GM12878 (cell line): ENCODE measurements at regions not wholly inside any gene's neighbourhood (a gene's known extent, or its start where the extent isn't known, plus 50 kb on each side); places are given as distances from the start of the nearest gene placed in this dataset.

Source experiments
- ATAC-seq: fragments of 200-7000 bp; cut with Tn5 transposase; 3 replicates; pipeline ENCODE4 v1.9.1; 2020; ENCODE audit warnings: mild to moderate bottlenecking, moderate library complexity
- BruUV-seq: library from RNA; stranded (reverse); fragments of 400-500 nt; replicated peaks from 2 replicates; lab custom pipeline; 2021; lab: Mats Ljungman, UMichigan
- CTCF ChIA-PET: fragments of 300-600 bp; sonication (Branson Sonifier 250); formaldehyde crosslinking; extraction: SDS; loops from one replicate; lab custom pipeline; 2021; ENCODE audit warnings: inconsistent platforms; lab: Yijun Ruan, JAX
- POLR2A ChIA-PET: fragments of 350-600 bp; formaldehyde crosslinking; extraction: SDS; loops from one replicate; lab custom pipeline; 2021; ENCODE audit warnings: inconsistent platforms; lab: Charles Lee
- RAD21 ChIA-PET: fragments of 300-600 bp; sonication (Branson Sonifier 250); formaldehyde crosslinking; loops from one replicate; lab custom pipeline; 2023; ENCODE audit warnings: antibody characterized with exemption; ENCODE audit not compliant: unreplicated experiment; lab: Charles Lee
- SMC1A ChIA-PET: fragments of 300-600 bp; sonication (Branson Sonifier 250); formaldehyde crosslinking; loops from one replicate; lab custom pipeline; 2023; ENCODE audit not compliant: unreplicated experiment, uncharacterized antibody; lab: Charles Lee
- DNase-seq: peaks from one replicate; pipeline ENCODE4 v3.0.0-alpha.2; 2011; ENCODE audit warnings: low read depth, low spot score
- FAIRE-seq: peaks from 3 replicates; lab custom pipeline; 2011; peaks lifted over from hg19 to GRCh38; lab: Jason Lieb, UNC
- H2AFZ ChIP-seq: 2 replicates; pipeline ENCODE4 v1.6.0; 2011; ENCODE audit warnings: low read depth, low read length, control low read depth; ENCODE audit not compliant: control insufficient read depth
- H3K27ac ChIP-seq: 2 replicates; pipeline ENCODE4 v1.5.1; 2011; ENCODE audit warnings: control low read depth; ENCODE audit not compliant: control insufficient read depth, insufficient read depth
- H3K27me3 ChIP-seq, 2 experiments: replicated peaks in 1 of 2; 2 replicates each; pipeline versions ENCODE4 v1.6.0 to v1.6.1; 2011; ENCODE audit warnings: low read length in 1 of 2; ENCODE audit not compliant: control insufficient read depth in 2 of 2, insufficient read depth in 2 of 2
- H3K36me3 ChIP-seq, 2 experiments: 2 replicates each; pipeline ENCODE4 v1.5.1; 2011; ENCODE audit warnings: low read length in 1 of 2; ENCODE audit not compliant: control insufficient read depth in 2 of 2, insufficient read depth in 2 of 2
- H3K4me1 ChIP-seq: 2 replicates; pipeline ENCODE4 v1.6.1; 2011; ENCODE audit warnings: mild to moderate bottlenecking, low read length, moderate library complexity, mixed read lengths; ENCODE audit not compliant: control insufficient read depth, insufficient read depth
- H3K4me2 ChIP-seq: 2 replicates; pipeline ENCODE4 v1.6.0; 2011; ENCODE audit warnings: control low read depth; ENCODE audit not compliant: control insufficient read depth, insufficient read depth
- H3K4me3 ChIP-seq: fragments of 200-600 bp; sonication (generic); 2 replicates; pipeline ENCODE4 v1.5.1; 2016
- H3K79me2 ChIP-seq: 2 replicates; pipeline ENCODE4 v1.6.0; 2011; ENCODE audit warnings: low read length; ENCODE audit not compliant: control insufficient read depth, insufficient read depth
- H3K9ac ChIP-seq: 2 replicates; pipeline ENCODE4 v1.8.0; 2011; ENCODE audit warnings: low read length, control low read depth, mixed read lengths; ENCODE audit not compliant: control insufficient read depth, insufficient read depth
- H3K9me3 ChIP-seq: replicated peaks from 3 replicates; pipeline ENCODE4 v1.5.1; 2011; ENCODE audit warnings: mild to moderate bottlenecking, low read length; ENCODE audit not compliant: control insufficient read depth, insufficient read depth
- H4K20me1 ChIP-seq: 2 replicates; pipeline ENCODE4 v1.6.0; 2011; ENCODE audit not compliant: control insufficient read depth, insufficient read depth
- ATF2 ChIP-seq: IDR thresholded peaks from 2 replicates; pipeline ENCODE4 v1.6.1; 2012; ENCODE audit warnings: low read length, inconsistent platforms
- CBFB ChIP-seq: IDR thresholded peaks from 2 replicates; pipeline ENCODE4 v1.6.1; 2016; ENCODE audit warnings: antibody characterized with exemption, low read depth
- E2F8 ChIP-seq: fragments of 450-650 bp; IDR thresholded peaks from 2 replicates; pipeline ENCODE4 v1.6.1; 2018; ENCODE audit warnings: mild to moderate bottlenecking, low read depth, moderate library complexity; ENCODE audit not compliant: partially characterized antibody
- GATAD2B ChIP-seq: fragments of 450-650 bp; conservative IDR thresholded peaks from 2 replicates; pipeline ENCODE4 v1.6.1; 2017; ENCODE audit warnings: low read depth, mild to moderate bottlenecking, moderate library complexity
- HSF1 ChIP-seq: fragments of 150-350 bp; IDR thresholded peaks from 2 replicates; pipeline ENCODE4 v1.6.1; 2014; ENCODE audit warnings: mild to moderate bottlenecking, low read depth, low read length
- NR2C2 ChIP-seq: IDR thresholded peaks from 2 replicates; pipeline ENCODE4 v1.6.1; 2011; ENCODE audit warnings: borderline replicate concordance, low read depth; ENCODE audit not compliant: control insufficient read depth, insufficient read length
- NR2F1 ChIP-seq: fragments of 450-650 bp; conservative IDR thresholded peaks from 2 replicates; pipeline ENCODE4 v1.6.1; 2017; ENCODE audit warnings: mild to moderate bottlenecking
- YY1 ChIP-seq: IDR thresholded peaks from 2 replicates; pipeline ENCODE4 v1.6.1; 2011; ENCODE audit warnings: low read depth, mild to moderate bottlenecking, low read length
- ZSCAN29 ChIP-seq: fragments of 450-650 bp; IDR thresholded peaks from 2 replicates; pipeline ENCODE4 v1.6.1; 2017; ENCODE audit warnings: mild to moderate bottlenecking, moderate library complexity
- WGBS: methylation state at CpG from one replicate; pipeline ENCODE4 v1.1.6; 2016; ENCODE audit warnings: low lambda C conversion rate; ENCODE audit not compliant: insufficient replicate concordance, insufficient coverage; ENCODE audit errors: missing lambda C conversion rate; 5-methylcytosine and 5-hydroxymethylcytosine counted together
- in situ Hi-C: fragments of 300-500 bp; cut with MboI; formaldehyde crosslinking; loops from 9 replicates; pipeline ENCODE4 v1.14.3; 2018; ENCODE audit warnings: mixed read lengths
- intact Hi-C: fragments of 100-400 bp; cut with micrococcal nuclease; formaldehyde crosslinking; loops from one replicate; pipeline ENCODE4 v1.14.2; 2022; ENCODE audit not compliant: unreplicated experiment

GRCh38 chr2:234326694-234327093, 170.2 kb downstream of the ARL4C start (continued):
- no peak for TF ChIP-seq GATAD2B
- no peak for TF ChIP-seq ZSCAN29
- TF ChIP-seq CBFB: no peak
- TF ChIP-seq ATF2: no peak
- no peak for TF ChIP-seq E2F8
- no peak for TF ChIP-seq YY1

- H3K4me3 ChIP-seq: no peak overlapping the region
- in situ Hi-C loops (no loop called here), intact Hi-C loops (no loop called here)
- ChIA-PET RAD21 (interaction anchor here (0.9 kb wide), 1 partner anchor 35 kb away, joined by 3 read pairs; no protein-coding TSS in a partner anchor), SMC1A (interaction anchor here (1.2 kb wide), 1 partner anchor 21 kb away, joined by 3 read pairs; no protein-coding TSS in a partner anchor), CTCF (interaction anchor here (1.6 kb wide), 1 partner anchor 15 kb away, joined by 4 read pairs; no protein-coding TSS in a partner anchor), POLR2A (no interaction called here)
- no peaks in the 10 kb centered on the region; a peak in 1 of 4 replicates for H3K27me3 ChIP-seq
- BruUV-seq: no TSS peak
- WGBS: 89% methylated on average over 5 of the region's 5 CpGs
- no peaks in the 10 kb centered on the region for H3K4me1 ChIP-seq
- no peak overlapping the region for H3K4me2 ChIP-seq
- no peaks in the 10 kb centered on the region for H3K9me3 ChIP-seq
- ATAC-seq (no peak), FAIRE-seq (no peak), DNase-seq (no peak)
- no peak overlapping the region for H3K9ac ChIP-seq
- H4K20me1 ChIP-seq: no peaks in the 10 kb centered on the region
- H2AFZ ChIP-seq: no peak overlapping the region
- H3K79me2 ChIP-seq: no peaks in the 10 kb centered on the region
- no peaks in the 10 kb centered on the region for H3K36me3 ChIP-seq
- H3K27ac ChIP-seq: no peak overlapping the region
- TF ChIP-seq NR2F1 (no peak), NR2C2 (no peak), HSF1 (no peak)
Observed at GRCh38 chr2:234324116-234324515, 172.8 kb downstream of the ARL4C start.
